ENCODE measurements at regions not wholly inside any gene's neighbourhood (a gene's known extent, or its start where the extent isn't known, plus 50 kb on each side); places are given as distances from the start of the nearest gene placed in this dataset.

DNA sequence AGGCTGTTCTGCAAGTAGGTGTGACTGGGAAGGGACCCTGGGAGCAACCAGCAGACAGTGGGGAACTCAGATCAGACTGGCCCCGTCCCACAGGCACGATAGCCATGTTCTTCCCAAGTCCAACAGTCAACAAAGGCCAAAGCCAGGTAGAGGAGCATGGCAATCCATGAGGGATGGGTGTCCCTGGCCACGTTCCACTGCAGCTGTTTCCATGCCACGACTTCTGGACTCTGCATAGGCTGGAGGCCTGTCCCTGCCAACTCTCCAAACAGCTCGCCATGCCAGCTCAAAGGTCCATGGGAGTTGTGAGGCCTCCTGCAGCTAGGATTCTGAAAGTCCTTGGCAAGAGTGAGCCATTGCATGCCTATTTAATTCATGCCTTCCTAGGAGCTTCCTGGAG, 459.8 kb downstream of the CDH8 start:
- no peaks in the 10 kb centered on the region for H4K20me1 ChIP-seq (ENCODE audit: insufficient read depth, poor library complexity, severe bottlenecking)
- no peaks in the 10 kb centered on the region for H3K27me3 ChIP-seq
- no peaks in the 10 kb centered on the region for H3K36me3 ChIP-seq (replicated peaks; ENCODE audit: insufficient read depth, low read depth)
- no peak for TF ChIP-seq EZH2 (IDR thresholded peaks at IDR 0.05; ENCODE audit: borderline replicate concordance)
- TF ChIP-seq EZH2phosphoT487 (IDR thresholded peaks at IDR 0.05; ENCODE audit: low read depth, severe bottlenecking, unreplicated experiment) = no peak
- TF ChIP-seq, protein P1, sequence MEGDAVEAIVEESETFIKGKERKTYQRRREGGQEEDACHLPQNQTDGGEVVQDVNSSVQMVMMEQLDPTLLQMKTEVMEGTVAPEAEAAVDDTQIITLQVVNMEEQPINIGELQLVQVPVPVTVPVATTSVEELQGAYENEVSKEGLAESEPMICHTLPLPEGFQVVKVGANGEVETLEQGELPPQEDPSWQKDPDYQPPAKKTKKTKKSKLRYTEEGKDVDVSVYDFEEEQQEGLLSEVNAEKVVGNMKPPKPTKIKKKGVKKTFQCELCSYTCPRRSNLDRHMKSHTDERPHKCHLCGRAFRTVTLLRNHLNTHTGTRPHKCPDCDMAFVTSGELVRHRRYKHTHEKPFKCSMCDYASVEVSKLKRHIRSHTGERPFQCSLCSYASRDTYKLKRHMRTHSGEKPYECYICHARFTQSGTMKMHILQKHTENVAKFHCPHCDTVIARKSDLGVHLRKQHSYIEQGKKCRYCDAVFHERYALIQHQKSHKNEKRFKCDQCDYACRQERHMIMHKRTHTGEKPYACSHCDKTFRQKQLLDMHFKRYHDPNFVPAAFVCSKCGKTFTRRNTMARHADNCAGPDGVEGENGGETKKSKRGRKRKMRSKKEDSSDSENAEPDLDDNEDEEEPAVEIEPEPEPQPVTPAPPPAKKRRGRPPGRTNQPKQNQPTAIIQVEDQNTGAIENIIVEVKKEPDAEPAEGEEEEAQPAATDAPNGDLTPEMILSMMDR (IDR thresholded peaks at IDR 0.05; ENCODE audit: poor library complexity) = no peak
- H3K27ac ChIP-seq = no peak overlapping the region
- no peak for DNase-seq (ENCODE audit: low spot score)
- H3K4me1 ChIP-seq (ENCODE audit: insufficient read depth) = no peaks in the 10 kb centered on the region
- no peak overlapping the region for H3K4me2 ChIP-seq
- H3K9me2 ChIP-seq (replicated peaks; ENCODE audit: insufficient read depth) = no peaks in the 10 kb centered on the region
- H3K9me3 ChIP-seq (ENCODE audit: low read depth) = no peaks in the 10 kb centered on the region
- WGBS (ENCODE audit: low lambda C conversion rate, missing lambda C conversion rate) = 89% methylated on average over 5 of the region's 5 CpGs
- H3K4me3 ChIP-seq = no peak overlapping the region
- H2AFZ ChIP-seq = no peak overlapping the region
- no peaks in the 10 kb centered on the region for H3K79me2 ChIP-seq

DNA sequence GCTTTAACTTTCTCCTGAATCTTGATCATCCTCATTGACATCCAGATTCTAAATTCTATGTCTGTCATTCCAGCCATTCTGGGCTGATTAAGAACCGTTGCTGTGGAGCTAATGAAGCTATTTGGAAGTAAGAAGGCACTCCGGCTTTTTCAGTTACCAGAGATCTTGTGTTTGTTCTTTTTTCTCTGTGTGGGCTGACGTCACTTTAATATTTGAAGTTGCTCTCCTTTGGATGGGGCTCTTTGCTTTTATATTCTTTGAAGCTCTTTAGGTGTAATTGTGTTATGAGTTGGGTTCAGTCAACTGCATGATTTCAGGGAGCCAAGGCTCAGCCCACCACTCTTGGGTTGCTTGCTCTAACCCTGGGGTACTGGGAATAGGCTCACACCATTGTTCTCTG, 460.6 kb downstream of the CDH8 start:
- WGBS (ENCODE audit: low lambda C conversion rate, missing lambda C conversion rate) = 78% methylated on average over 3 of the region's 3 CpGs
- H3K4me2 ChIP-seq = no peak overlapping the region
- DNase-seq (ENCODE audit: low spot score) = no peak
- no peaks in the 10 kb centered on the region for H3K79me2 ChIP-seq
- no peaks in the 10 kb centered on the region for H3K27me3 ChIP-seq
- no peaks in the 10 kb centered on the region for H3K36me3 ChIP-seq (replicated peaks; ENCODE audit: insufficient read depth, low read depth)
- TF ChIP-seq, protein P1 (IDR thresholded peaks at IDR 0.05; ENCODE audit: poor library complexity) = no peak
- TF ChIP-seq EZH2 (IDR thresholded peaks at IDR 0.05; ENCODE audit: borderline replicate concordance) = no peak
- TF ChIP-seq EZH2phosphoT487 (IDR thresholded peaks at IDR 0.05; ENCODE audit: low read depth, severe bottlenecking, unreplicated experiment) = no peak
- H3K4me3 ChIP-seq = no peak overlapping the region
- no peak overlapping the region for H3K27ac ChIP-seq
- H3K9me2 ChIP-seq (replicated peaks; ENCODE audit: insufficient read depth) = no peaks in the 10 kb centered on the region
- no peaks in the 10 kb centered on the region for H3K4me1 ChIP-seq (ENCODE audit: insufficient read depth)
- no peaks in the 10 kb centered on the region for H3K9me3 ChIP-seq (ENCODE audit: low read depth)
- H2AFZ ChIP-seq = no peak overlapping the region
- H4K20me1 ChIP-seq (ENCODE audit: insufficient read depth, poor library complexity, severe bottlenecking) = no peaks in the 10 kb centered on the region

GRCh38 chr16:61569028-61569427, 467.2 kb downstream of the CDH8 start:
- Histone ChIP-seq H3K27me3 (no peaks in the 10 kb centered on the region), H3K9me2 (replicated peaks; ENCODE audit: insufficient read depth) (no peaks in the 10 kb centered on the region), H3K4me1 (ENCODE audit: insufficient read depth) (no peaks in the 10 kb centered on the region), H2AFZ (no peak overlapping the region), H3K36me3 (replicated peaks; ENCODE audit: insufficient read depth, low read depth) (no peaks in the 10 kb centered on the region), H3K27ac (no peak overlapping the region), H3K4me2 (no peak overlapping the region), H4K20me1 (ENCODE audit: insufficient read depth, poor library complexity, severe bottlenecking) (no peaks in the 10 kb centered on the region), H3K4me3 (no peak overlapping the region), H3K9me3 (ENCODE audit: low read depth) (no peaks in the 10 kb centered on the region), H3K79me2 (no peaks in the 10 kb centered on the region)
- 84% methylated on average over 2 of the region's 2 CpGs for WGBS (ENCODE audit: low lambda C conversion rate, missing lambda C conversion rate)
- TF ChIP-seq EZH2phosphoT487 (IDR thresholded peaks at IDR 0.05; ENCODE audit: low read depth, severe bottlenecking, unreplicated experiment) (no peak), EZH2 (IDR thresholded peaks at IDR 0.05; ENCODE audit: borderline replicate concordance) (no peak)
- TF ChIP-seq, protein P1 (IDR thresholded peaks at IDR 0.05; ENCODE audit: poor library complexity) = no peak
- DNase-seq (ENCODE audit: low spot score) = no peak

GRCh38 chr16:61564716-61565115, 471.5 kb downstream of the CDH8 start:
- Histone ChIP-seq H2AFZ (no peak overlapping the region), H3K4me1 (ENCODE audit: insufficient read depth) (no peaks in the 10 kb centered on the region), H3K27ac (no peak overlapping the region), H4K20me1 (ENCODE audit: insufficient read depth, poor library complexity, severe bottlenecking) (no peaks in the 10 kb centered on the region), H3K4me3 (no peak overlapping the region), H3K79me2 (no peaks in the 10 kb centered on the region), H3K36me3 (replicated peaks; ENCODE audit: insufficient read depth, low read depth) (no peaks in the 10 kb centered on the region), H3K9me2 (replicated peaks; ENCODE audit: insufficient read depth) (no peaks in the 10 kb centered on the region), H3K4me2 (no peak overlapping the region), H3K27me3 (no peaks in the 10 kb centered on the region), H3K9me3 (ENCODE audit: low read depth) (no peaks in the 10 kb centered on the region)
- TF ChIP-seq EZH2phosphoT487 (IDR thresholded peaks at IDR 0.05; ENCODE audit: low read depth, severe bottlenecking, unreplicated experiment) (no peak), EZH2 (IDR thresholded peaks at IDR 0.05; ENCODE audit: borderline replicate concordance) (no peak)
- TF ChIP-seq, protein P1 (IDR thresholded peaks at IDR 0.05; ENCODE audit: poor library complexity) = no peak
- 69% methylated on average over 2 of the region's 2 CpGs for WGBS (ENCODE audit: low lambda C conversion rate, missing lambda C conversion rate)
- no peak for DNase-seq (ENCODE audit: low spot score)

All from hepatocyte (in vitro differentiated cells).